ENCODE measurements at regions not wholly inside any gene's neighbourhood (a gene's known extent, or its start where the extent isn't known, plus 50 kb on each side); places are given as distances from the start of the nearest gene placed in this dataset.

- TF ChIP-seq POLR2AphosphoS5 (IDR thresholded peaks at IDR 0.05), result no peak
- TF ChIP-seq POLR2A (IDR thresholded peaks at IDR 0.05), result no peak
- TF ChIP-seq CTCF (IDR thresholded peaks at IDR 0.05 in 8 of 11, conservative IDR thresholded peaks at IDR 0.05 in 3 of 11), result no peak
- 72 to 80% (median 79%) methylated on average over 1 of the region's 1 CpG for WGBS, 5 donors
These were observed 2330.6 kb downstream of the MAT2B start for GRCh38 chr5:165836046-165836445.

GRCh38 chr5:165837286-165837685, 2331.9 kb downstream of the MAT2B start:
- WGBS, 5 donors, result 69 to 82% (median 70%) methylated on average over 2 of the region's 2 CpGs
- Histone ChIP-seq H3K9me3 (peaks cover 0 to 12% (median 4%) of the 10 kb centered on the region in 8 donors), H3K36me3 (no peaks in the 10 kb centered on the region), H3K27me3 (replicated peaks in 1 of 7) (no peaks in the 10 kb centered on the region), H3K4me3 (no peak overlapping the region), H3K27ac (no peak overlapping the region), H3K4me1 (no peaks in the 10 kb centered on the region)
- DNase-seq, result no peak
- intact Hi-C loops (cut with DNase I; ENCODE audit: low total_unique reads), result no loop called here
- TF ChIP-seq POLR2A (IDR thresholded peaks at IDR 0.05) (no peak), CTCF (IDR thresholded peaks at IDR 0.05 in 8 of 11, conservative IDR thresholded peaks at IDR 0.05 in 3 of 11) (no peak), POLR2AphosphoS5 (IDR thresholded peaks at IDR 0.05) (no peak)

More at GRCh38 chr5:165836046-165836445, 2330.6 kb downstream of the MAT2B start:
- Histone ChIP-seq H3K4me3 (no peak overlapping the region), H3K4me1 (no peaks in the 10 kb centered on the region), H3K27ac (no peak overlapping the region), H3K9me3 (peaks cover 0 to 11% (median 4%) of the 10 kb centered on the region in 8 donors), H3K36me3 (no peaks in the 10 kb centered on the region), H3K27me3 (replicated peaks in 1 of 7) (no peaks in the 10 kb centered on the region)
- DNase-seq, result no peak
- intact Hi-C loops (cut with DNase I; ENCODE audit: low total_unique reads), result no loop called here

- peaks cover 0 to 12% (median 5%) of the 10 kb centered on the region in 8 donors for H3K9me3 ChIP-seq
- no peak for DNase-seq
- H3K27me3 ChIP-seq (replicated peaks in 1 of 7), result no peaks in the 10 kb centered on the region
- H3K36me3 ChIP-seq, result no peaks in the 10 kb centered on the region
- WGBS, 5 donors, result 80 to 91% (median 82%) methylated on average over 5 of the region's 5 CpGs
- intact Hi-C loops (cut with DNase I; ENCODE audit: low total_unique reads), result no loop called here
- H3K4me3 ChIP-seq, result no peak overlapping the region
- no peaks in the 10 kb centered on the region for H3K4me1 ChIP-seq
- TF ChIP-seq POLR2AphosphoS5 (IDR thresholded peaks at IDR 0.05), result no peak
- no peak for TF ChIP-seq CTCF (IDR thresholded peaks at IDR 0.05 in 8 of 11, conservative IDR thresholded peaks at IDR 0.05 in 3 of 11)
- TF ChIP-seq POLR2A (IDR thresholded peaks at IDR 0.05), result no peak
- H3K27ac ChIP-seq, result no peak overlapping the region
These were observed 2339.2 kb downstream of the MAT2B start for GRCh38 chr5:165844571-165844970.

- TF ChIP-seq POLR2AphosphoS5 (IDR thresholded peaks at IDR 0.05) (no peak), CTCF (IDR thresholded peaks at IDR 0.05 in 8 of 11, conservative IDR thresholded peaks at IDR 0.05 in 3 of 11) (no peak), POLR2A (IDR thresholded peaks at IDR 0.05) (no peak)
- Histone ChIP-seq H3K36me3 (no peaks in the 10 kb centered on the region), H3K4me1 (no peaks in the 10 kb centered on the region), H3K27ac (no peak overlapping the region), H3K9me3 (peaks cover 0 to 40% (median 2%) of the 10 kb centered on the region in 8 donors), H3K27me3 (replicated peaks in 1 of 7) (no peaks in the 10 kb centered on the region), H3K4me3 (no peak overlapping the region)
- intact Hi-C loops (cut with DNase I; ENCODE audit: low total_unique reads), result no loop called here
- 59 to 88% (median 78%) methylated on average over 1 of the region's 1 CpG for WGBS, 5 donors
- DNase-seq, result no peak
These were observed 2352.7 kb downstream of the MAT2B start for GRCh38 chr5:165858118-165858517.
